Naive thymus-derived CD4-positive, alpha-beta T cell (primary cell): ENCODE measurements at regions not wholly inside any gene's neighbourhood (a gene's known extent, or its start where the extent isn't known, plus 50 kb on each side); places are given as distances from the start of the nearest gene placed in this dataset.

ENCODE experiments used
- ATAC-seq: fragments of 150-1000 bp; cut with Tn5 transposase; 2 replicates; pipeline ENCODE4 v1.10.0; 2021; ENCODE audit warnings: mild to moderate bottlenecking, moderate library complexity
- CTCF ChIA-PET: fragments of 350-600 bp; sonication (Branson Sonifier 250); formaldehyde crosslinking; loops from one replicate; lab custom pipeline; 2021; ENCODE audit warnings: antibody characterized with exemption; lab: Charles Lee
- POLR2A ChIA-PET: fragments of 350-600 bp; sonication (Branson Sonifier 250); formaldehyde crosslinking; loops from one replicate; lab custom pipeline; 2021; ENCODE audit warnings: antibody characterized with exemption, inconsistent platforms; lab: Charles Lee
- DNase-seq, 9 donors: peaks; one replicate each; pipeline versions ENCODE4 v3.0.0 to v3.0.0-alpha.2; 2020 to 2022; ENCODE audit warnings: mixed read lengths in 1 of 9
- H3K27ac ChIP-seq: one replicate; pipeline ENCODE4 v1.7.0; 2013; ENCODE audit warnings: mild to moderate bottlenecking, low read depth, low read length, moderate library complexity
- H3K27me3 ChIP-seq, 2 donors: one replicate each; pipeline ENCODE4 v1.7.0; 2013; ENCODE audit warnings: low read length in 2 of 2, mild to moderate bottlenecking in 2 of 2, moderate library complexity in 2 of 2; ENCODE audit not compliant: control insufficient read depth in 2 of 2, insufficient read depth in 2 of 2
- H3K36me3 ChIP-seq, 3 experiments: 1 replicate in 2 of 3; 2 replicates in 1 of 3; pipeline ENCODE4 v1.7.0; 2013; ENCODE audit warnings: low read length in 3 of 3, mild to moderate bottlenecking in 3 of 3, moderate library complexity in 1 of 3; ENCODE audit not compliant: insufficient read depth in 3 of 3, control insufficient read depth in 2 of 3
- H3K4me1 ChIP-seq, 2 donors: one replicate each; pipeline ENCODE4 v1.7.0; 2013; ENCODE audit warnings: low read length in 2 of 2, mild to moderate bottlenecking in 2 of 2, moderate library complexity in 1 of 2; ENCODE audit not compliant: control insufficient read depth in 2 of 2, insufficient read depth in 2 of 2
- H3K4me3 ChIP-seq: 2 replicates; pipeline ENCODE4 v1.7.0; 2013; ENCODE audit warnings: mild to moderate bottlenecking, low read length
- H3K9me3 ChIP-seq, 3 experiments: 1 replicate in 2 of 3; 2 replicates in 1 of 3; pipeline ENCODE4 v1.7.0; 2013; ENCODE audit warnings: low read length in 3 of 3; ENCODE audit not compliant: control insufficient read depth in 2 of 3
- H3K27ac Mint-ChIP-seq, 9 donors: one replicate each; pipeline ENCODE4 v1.8.0; 2020 to 2022; ENCODE audit warnings: mixed read lengths in 9 of 9, mild to moderate bottlenecking in 8 of 9, moderate library complexity in 5 of 9, inconsistent platforms in 2 of 9
- H3K27me3 Mint-ChIP-seq, 5 donors: one replicate each; pipeline ENCODE4 v1.8.0; 2021 to 2022; ENCODE audit warnings: mixed read lengths in 5 of 5, mild to moderate bottlenecking in 1 of 5
- H3K36me3 Mint-ChIP-seq, 5 donors: one replicate each; pipeline ENCODE4 v1.8.0; 2020 to 2022; ENCODE audit warnings: mixed read lengths in 5 of 5, mild to moderate bottlenecking in 3 of 5, inconsistent platforms in 1 of 5
- H3K4me1 Mint-ChIP-seq, 7 donors: one replicate each; pipeline ENCODE4 v1.8.0; 2020 to 2022; ENCODE audit warnings: mixed read lengths in 7 of 7, mild to moderate bottlenecking in 3 of 7, inconsistent platforms in 1 of 7
- H3K4me3 Mint-ChIP-seq, 10 donors: one replicate each; pipeline ENCODE4 v1.8.0; 2020 to 2022; ENCODE audit warnings: mild to moderate bottlenecking in 10 of 10, mixed read lengths in 10 of 10, moderate library complexity in 6 of 10, inconsistent platforms in 2 of 10
- H3K9me3 Mint-ChIP-seq, 11 donors: one replicate each; pipeline ENCODE4 v1.8.0; 2020 to 2022; ENCODE audit warnings: mixed read lengths in 11 of 11, mild to moderate bottlenecking in 4 of 11, inconsistent platforms in 1 of 11, moderate library complexity in 1 of 11
- intact Hi-C, 2 donors: fragments of 100-400 bp; cut with micrococcal nuclease; formaldehyde crosslinking; loops; one replicate each; pipeline ENCODE4 v1.15.1; 2023

DNA sequence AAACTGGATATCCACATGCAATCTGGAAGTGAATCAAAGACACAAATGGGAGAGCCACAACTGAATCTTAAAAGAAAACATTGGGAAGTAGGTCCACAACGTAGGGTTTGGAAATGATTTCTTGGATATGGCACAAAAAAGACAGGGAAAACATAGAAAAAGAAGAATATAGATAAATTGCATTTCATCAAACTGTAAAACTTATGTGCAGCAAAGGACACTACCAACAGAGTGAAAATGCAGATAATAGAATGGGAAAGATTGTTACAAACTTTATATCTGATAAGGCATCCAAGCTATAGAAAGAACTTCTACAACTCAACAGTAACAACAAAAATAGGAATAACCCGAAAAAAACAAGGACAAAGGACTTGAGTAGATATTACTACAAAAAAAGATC lies 89.6 kb downstream of the ZNF280B start:
- Mint-ChIP-seq H3K27ac (no peak overlapping the region), H3K4me3 (no peak overlapping the region), H3K27me3 (peaks cover 38 to 54% (median 54%) of the 10 kb centered on the region in 5 donors), H3K4me1 (peaks cover 0 to 6% (median 0%) of the 10 kb centered on the region in 7 donors), H3K9me3 (peaks cover 0 to 2% (median 0%) of the 10 kb centered on the region in 11 donors), H3K36me3 (no peaks in the 10 kb centered on the region)
- intact Hi-C loops: no loop called here
- H3K4me1 ChIP-seq: no peaks in the 10 kb centered on the region
- H3K27ac ChIP-seq: no peak overlapping the region
- H3K36me3 ChIP-seq: no peaks in the 10 kb centered on the region
- DNase-seq (no peak), ATAC-seq (no peak)
- CTCF ChIA-PET: no interaction called here
- no peaks in the 10 kb centered on the region for H3K9me3 ChIP-seq
- no peak overlapping the region for H3K4me3 ChIP-seq
- POLR2A ChIA-PET: no interaction called here
- H3K27me3 ChIP-seq: no peaks in the 10 kb centered on the region

DNA sequence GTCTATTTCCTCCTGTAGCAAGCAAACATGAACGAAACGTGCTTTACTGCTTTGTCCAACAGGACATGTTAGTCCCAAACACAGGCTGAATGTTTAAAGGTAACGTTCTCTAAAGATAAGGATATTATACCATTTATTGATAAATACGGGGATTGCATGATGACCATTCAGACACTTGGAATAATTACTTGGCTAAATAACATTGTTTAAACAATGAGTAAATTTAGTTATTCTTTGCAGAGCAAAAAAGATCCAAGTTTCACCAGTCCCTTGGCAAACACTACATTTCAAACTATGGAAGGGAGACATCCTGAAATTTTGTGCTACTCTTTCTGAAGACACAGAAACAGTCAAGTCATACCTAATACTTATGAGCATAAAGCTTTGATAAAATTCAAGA lies 88.0 kb downstream of the ZNF280B start:
- Histone ChIP-seq H3K4me1 (no peaks in the 10 kb centered on the region), H3K27ac (no peak overlapping the region), H3K9me3 (no peaks in the 10 kb centered on the region), H3K36me3 (no peaks in the 10 kb centered on the region), H3K27me3 (no peaks in the 10 kb centered on the region), H3K4me3 (no peak overlapping the region)
- Mint-ChIP-seq H3K4me1 (peaks cover 0 to 6% (median 0%) of the 10 kb centered on the region in 7 donors), H3K9me3 (peaks cover 0 to 2% (median 0%) of the 10 kb centered on the region in 11 donors), H3K36me3 (no peaks in the 10 kb centered on the region), H3K4me3 (no peak overlapping the region), H3K27ac (no peak overlapping the region), H3K27me3 (peaks cover 23 to 58% (median 48%) of the 10 kb centered on the region in 5 donors)
- ATAC-seq: no peak
- intact Hi-C loops: loop anchor here in 1 of 2 donors (10.0 kb wide), 1 partner anchor 66 kb away; no protein-coding TSS in a partner anchor
- no peak for DNase-seq
- CTCF ChIA-PET: no interaction called here
- POLR2A ChIA-PET: no interaction called here

- Histone ChIP-seq H3K9me3 (no peaks in the 10 kb centered on the region), H3K4me1 (no peaks in the 10 kb centered on the region), H3K4me3 (no peak overlapping the region), H3K27ac (no peak overlapping the region), H3K36me3 (no peaks in the 10 kb centered on the region), H3K27me3 (no peaks in the 10 kb centered on the region)
- DNase-seq (no peak), ATAC-seq (no peak)
- Mint-ChIP-seq H3K4me1 (peaks cover 0 to 6% (median 0%) of the 10 kb centered on the region in 7 donors), H3K4me3 (no peak overlapping the region), H3K27ac (no peak overlapping the region), H3K9me3 (peaks cover 0 to 2% (median 0%) of the 10 kb centered on the region in 11 donors), H3K27me3 (peaks cover 15 to 52% (median 45%) of the 10 kb centered on the region in 5 donors), H3K36me3 (no peaks in the 10 kb centered on the region)
- CTCF ChIA-PET: interaction anchor here (0.8 kb wide), 1 partner anchor 23 kb away, joined by 3 read pairs; no protein-coding TSS in a partner anchor
- intact Hi-C loops: loop anchor here in 1 of 2 donors (10.0 kb wide), 1 partner anchor 67 kb away; no protein-coding TSS in a partner anchor
- POLR2A ChIA-PET: no interaction called here
Measured at GRCh38 chr22:22421392-22421791, 87.2 kb downstream of the ZNF280B start.

- Histone ChIP-seq H3K27ac (no peak overlapping the region), H3K9me3 (no peaks in the 10 kb centered on the region), H3K27me3 (no peaks in the 10 kb centered on the region), H3K36me3 (no peaks in the 10 kb centered on the region), H3K4me3 (no peak overlapping the region), H3K4me1 (no peaks in the 10 kb centered on the region)
- intact Hi-C loops: loop anchor here (1.0 to 10.0 kb wide), 3 partner anchors 68 to 216 kb away; no protein-coding TSS in a partner anchor
- CTCF ChIA-PET: interaction anchor here (0.6 to 1.3 kb wide), 2 partner anchors 12 to 15 kb away, joined by 3 to 4 read pairs; no protein-coding TSS in a partner anchor
- peak; percentile 5 to 66 (median 37) for DNase-seq
- Mint-ChIP-seq H3K27ac (no peak overlapping the region), H3K36me3 (no peaks in the 10 kb centered on the region), H3K4me1 (peaks cover 0 to 6% (median 0%) of the 10 kb centered on the region in 7 donors), H3K9me3 (no peaks in the 10 kb centered on the region), H3K27me3 (peaks cover 6 to 45% (median 33%) of the 10 kb centered on the region in 5 donors), H3K4me3 (no peak overlapping the region)
- peak; percentile 86 for ATAC-seq
- POLR2A ChIA-PET: no interaction called here
Measured at GRCh38 chr22:22422629-22423112, 85.9 kb downstream of the ZNF280B start.

GRCh38 chr22:22423681-22424080 lies 84.9 kb downstream of the ZNF280B start:
- no peak overlapping the region for H3K27ac ChIP-seq
- DNase-seq: no peak
- intact Hi-C loops: loop anchor here (2.0 to 10.0 kb wide), 2 partner anchors 69 to 217 kb away; no protein-coding TSS in a partner anchor
- no peaks in the 10 kb centered on the region for H3K4me1 ChIP-seq
- Mint-ChIP-seq H3K36me3 (no peaks in the 10 kb centered on the region), H3K4me3 (no peak overlapping the region), H3K4me1 (peaks cover 0 to 6% (median 0%) of the 10 kb centered on the region in 7 donors), H3K9me3 (no peaks in the 10 kb centered on the region), H3K27me3 (peaks cover 2 to 38% (median 29%) of the 10 kb centered on the region in 5 donors), H3K27ac (no peak overlapping the region)
- H3K36me3 ChIP-seq: no peaks in the 10 kb centered on the region
- ChIA-PET CTCF (no interaction called here), POLR2A (no interaction called here)
- H3K9me3 ChIP-seq: no peaks in the 10 kb centered on the region
- H3K27me3 ChIP-seq: no peaks in the 10 kb centered on the region
- ATAC-seq: no peak
- H3K4me3 ChIP-seq: no peak overlapping the region

DNA sequence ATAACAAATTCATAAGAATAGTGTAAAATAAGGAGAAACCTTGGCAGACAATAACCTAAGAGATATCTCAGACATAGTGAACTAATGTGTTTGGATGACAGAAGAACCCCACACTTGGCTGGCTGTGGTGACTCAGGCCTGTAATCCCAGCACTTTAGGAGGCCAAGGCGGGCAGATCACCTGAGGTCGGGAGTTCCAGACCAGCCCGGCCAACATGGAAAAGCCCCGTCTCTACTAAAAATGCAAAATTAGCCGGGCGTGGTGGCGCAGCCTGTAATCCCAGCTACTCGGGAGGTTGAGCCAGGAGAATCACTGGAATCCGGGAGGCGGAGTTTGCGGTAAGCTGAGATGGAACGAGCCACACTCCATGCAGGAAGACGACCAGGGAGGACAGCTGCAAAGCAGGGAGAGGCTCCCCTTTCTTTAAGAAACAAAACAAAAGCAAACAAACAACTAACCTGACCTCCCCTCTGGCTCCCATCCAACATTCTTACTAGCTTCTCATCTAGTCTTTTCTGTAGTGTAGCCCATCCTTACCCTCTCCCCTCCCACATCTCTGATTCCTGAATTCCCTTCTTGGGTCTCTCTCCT lies 84.2 kb downstream of the ZNF280B start:
- DNase-seq (no peak), ATAC-seq (no peak)
- POLR2A ChIA-PET: no interaction called here
- intact Hi-C loops: loop anchor here in 1 of 2 donors (10.0 kb wide), 1 partner anchor 70 kb away; no protein-coding TSS in a partner anchor
- Histone ChIP-seq H3K4me3 (no peak overlapping the region), H3K9me3 (no peaks in the 10 kb centered on the region), H3K27ac (no peak overlapping the region), H3K27me3 (no peaks in the 10 kb centered on the region), H3K4me1 (no peaks in the 10 kb centered on the region), H3K36me3 (no peaks in the 10 kb centered on the region)
- Mint-ChIP-seq H3K36me3 (no peaks in the 10 kb centered on the region), H3K27ac (no peak overlapping the region), H3K4me1 (peaks cover 0 to 6% (median 0%) of the 10 kb centered on the region in 7 donors), H3K9me3 (no peaks in the 10 kb centered on the region), H3K4me3 (no peak overlapping the region), H3K27me3 (peaks cover 0 to 32% (median 23%) of the 10 kb centered on the region in 5 donors)
- CTCF ChIA-PET: no interaction called here
